VCaP (cell line): ENCODE measurements at regions not wholly inside any gene's neighbourhood (a gene's known extent, or its start where the extent isn't known, plus 50 kb on each side); places are given as distances from the start of the nearest gene placed in this dataset.
"Not testable (repeated sequence)": the region's sequence is repeated elsewhere in the genome, so short reads cannot be mapped to it uniquely, and the experiment has no call there.

Source experiments
- H3K27ac ChIP-seq: fragments of 450-650 bp; 2 replicates; pipeline ENCODE4 v1.5.1; 2017
- CTCF ChIP-seq: fragments of 450-650 bp; conservative IDR thresholded peaks from 2 replicates; pipeline ENCODE4 v1.5.1; 2017; ENCODE audit warnings: mild to moderate bottlenecking, moderate library complexity

GRCh38 chr7:152594801-152595200 lies 81.1 kb downstream of the XRCC2 start:
- no peak overlapping the region for H3K27ac ChIP-seq
- TF ChIP-seq CTCF = no peak

- no peak overlapping the region for H3K27ac ChIP-seq
- TF ChIP-seq CTCF = no peak
These were observed 84.0 kb downstream of the XRCC2 start for GRCh38 chr7:152591976-152592375.

- no peak for TF ChIP-seq CTCF
- no peak overlapping the region for H3K27ac ChIP-seq
These were observed 85.5 kb downstream of the XRCC2 start for GRCh38 chr7:152590481-152590880.

GRCh38 chr7:152589821-152590220 lies 86.1 kb downstream of the XRCC2 start:
- H3K27ac ChIP-seq = not testable (repeated sequence)

- no peak for TF ChIP-seq CTCF
- no peak overlapping the region for H3K27ac ChIP-seq
These were observed 87.6 kb downstream of the XRCC2 start for GRCh38 chr7:152588350-152588749.

- TF ChIP-seq CTCF = no peak
- no peak overlapping the region for H3K27ac ChIP-seq
These were observed 88.6 kb downstream of the XRCC2 start for GRCh38 chr7:152587366-152587765.

- no peak for TF ChIP-seq CTCF
- no peak overlapping the region for H3K27ac ChIP-seq
These were observed 92.9 kb downstream of the XRCC2 start for GRCh38 chr7:152583006-152583405.

- no peak for TF ChIP-seq CTCF
These were observed 96.9 kb downstream of the XRCC2 start for GRCh38 chr7:152579070-152579469.

More at GRCh38 chr7:152579070-152579469, 96.9 kb downstream of the XRCC2 start:
- no peak overlapping the region for H3K27ac ChIP-seq
